ENCODE measurements at regions not wholly inside any gene's neighbourhood (a gene's known extent, or its start where the extent isn't known, plus 50 kb on each side); places are given as distances from the start of the nearest gene placed in this dataset.
"Not testable (repeated sequence)": the region's sequence is repeated elsewhere in the genome, so short reads cannot be mapped to it uniquely, and the experiment has no call there.

- no peak for DNase-seq (ENCODE audit: low read depth)
These were observed 208.7 kb downstream of the LMX1A start for GRCh38 chr1:165147799-165148198.

- peak; percentile 17 for DNase-seq (ENCODE audit: low read depth)
These were observed 211.6 kb downstream of the LMX1A start for GRCh38 chr1:165144757-165145397.

GRCh38 chr1:165143437-165144065, 213.0 kb downstream of the LMX1A start:
- DNase-seq (ENCODE audit: low read depth): no peak

GRCh38 chr1:165138960-165139359, 217.6 kb downstream of the LMX1A start:
- no peak for DNase-seq (ENCODE audit: low read depth)

- no peak for DNase-seq (ENCODE audit: low read depth)
These were observed 218.8 kb downstream of the LMX1A start for GRCh38 chr1:165137551-165138316.

- no peak for DNase-seq (ENCODE audit: low read depth)
These were observed 222.1 kb downstream of the LMX1A start for GRCh38 chr1:165134431-165134830.

GRCh38 chr1:165129568-165130164, 226.8 kb downstream of the LMX1A start:
- DNase-seq (ENCODE audit: low read depth): peak; percentile 16

- DNase-seq (ENCODE audit: low read depth): no peak
These were observed 231.7 kb downstream of the LMX1A start for GRCh38 chr1:165124772-165125171.

GRCh38 chr1:165119086-165119485, 237.4 kb downstream of the LMX1A start:
- DNase-seq (ENCODE audit: low read depth): no peak

- no peak for DNase-seq (ENCODE audit: low read depth)
These were observed 239.0 kb downstream of the LMX1A start for GRCh38 chr1:165117482-165117881.

GRCh38 chr1:165116732-165117131, 239.8 kb downstream of the LMX1A start:
- peak; percentile 24 for DNase-seq (ENCODE audit: low read depth)

GRCh38 chr1:165116171-165116570, 240.3 kb downstream of the LMX1A start:
- no peak for DNase-seq (ENCODE audit: low read depth)

GRCh38 chr1:165114889-165115285, 241.6 kb downstream of the LMX1A start:
- no peak for DNase-seq (ENCODE audit: low read depth)

- peak; percentile 21 for DNase-seq (ENCODE audit: low read depth)
These were observed 242.3 kb downstream of the LMX1A start for GRCh38 chr1:165114022-165114888.

- no peak for DNase-seq (ENCODE audit: low read depth)
These were observed 244.3 kb downstream of the LMX1A start for GRCh38 chr1:165112260-165112659.

GRCh38 chr1:165109013-165109412, 247.5 kb downstream of the LMX1A start:
- DNase-seq (ENCODE audit: low read depth): no peak

GRCh38 chr1:165092542-165093162, 263.9 kb downstream of the LMX1A start:
- not testable (repeated sequence) for DNase-seq (ENCODE audit: low read depth)

GRCh38 chr1:165080253-165080896, 276.1 kb downstream of the LMX1A start:
- DNase-seq (ENCODE audit: low read depth): no peak

GRCh38 chr1:165078391-165078790, 278.1 kb downstream of the LMX1A start:
- no peak for DNase-seq (ENCODE audit: low read depth)

GRCh38 chr1:165075725-165076370, 280.7 kb downstream of the LMX1A start:
- DNase-seq (ENCODE audit: low read depth): peak; percentile 2
